Endothelial cell of umbilical vein (primary cell): ENCODE measurements at regions not wholly inside any gene's neighbourhood (a gene's known extent, or its start where the extent isn't known, plus 50 kb on each side); places are given as distances from the start of the nearest gene placed in this dataset.

Source experiments
- BruUV-seq: library from RNA; stranded (reverse); fragments of 400-500 nt; replicated peaks from 2 replicates; lab custom pipeline; 2021; lab: Mats Ljungman, UMichigan
- CTCF ChIA-PET: fragments of 300-600, 350-600 bp; sonication (Branson Sonifier 250); formaldehyde crosslinking; loops from one replicate; lab custom pipeline; 2021; ENCODE audit warnings: antibody characterized with exemption, inconsistent platforms; lab: Charles Lee
- POLR2A ChIA-PET: fragments of 300-600, 350-600 bp; sonication (Branson Sonifier 250); formaldehyde crosslinking; loops from one replicate; lab custom pipeline; 2021; ENCODE audit warnings: antibody characterized with exemption, inconsistent platforms; lab: Charles Lee
- DNase-seq: peaks from one replicate; pipeline ENCODE4 v3.0.0-alpha.2; 2011; ENCODE audit warnings: low read depth, low spot score
- FAIRE-seq: peaks from 2 replicates; lab custom pipeline; 2011; peaks lifted over from hg19 to GRCh38; lab: Jason Lieb, UNC
- H2AFZ ChIP-seq: 2 replicates; pipeline ENCODE4 v1.6.0; 2012; ENCODE audit warnings: low read depth, low read length, control low read depth, inconsistent platforms
- H3K27ac ChIP-seq: 2 replicates; pipeline ENCODE4 v1.5.1; 2011; ENCODE audit warnings: low read depth, mild to moderate bottlenecking, control low read depth, low read length, moderate library complexity; ENCODE audit not compliant: insufficient read depth
- H3K27me3 ChIP-seq, 2 experiments: 2 replicates each; pipeline versions ENCODE4 v1.6.0 to v1.6.1; 2011; ENCODE audit warnings: low read length in 2 of 2, mixed read lengths in 1 of 2; ENCODE audit not compliant: control insufficient read depth in 2 of 2, insufficient read depth in 2 of 2
- H3K36me3 ChIP-seq, 2 experiments: 2 replicates in 1 of 2; 3 replicates in 1 of 2; pipeline ENCODE4 v1.5.1; 2011; ENCODE audit warnings: low read length in 2 of 2, mild to moderate bottlenecking in 1 of 2, moderate library complexity in 1 of 2; ENCODE audit not compliant: control insufficient read depth in 2 of 2, insufficient read depth in 2 of 2; ENCODE audit errors: extremely low read depth in 1 of 2
- H3K4me1 ChIP-seq: 3 replicates; pipeline ENCODE4 v1.5.1; 2011; ENCODE audit warnings: mild to moderate bottlenecking, low read length; ENCODE audit not compliant: control insufficient read depth, insufficient read depth; ENCODE audit errors: extremely low read depth
- H3K4me2 ChIP-seq: 2 replicates; pipeline ENCODE4 v1.6.1; 2011; ENCODE audit warnings: low read length, control low read depth, mixed read lengths; ENCODE audit not compliant: insufficient read depth
- H3K4me3 ChIP-seq, 3 experiments: fragments of 200-600 bp in 1 of 3; sonication (generic), shearing (Covaris generic) in 1 of 3; replicated peaks in 1 of 3; 2 replicates each; pipeline ENCODE4 v1.5.1; 2011 to 2016; ENCODE audit warnings: control low read depth in 3 of 3, low read length in 3 of 3, mild to moderate bottlenecking in 2 of 3, inconsistent platforms in 1 of 3, low read depth in 1 of 3, moderate library complexity in 1 of 3; ENCODE audit not compliant: insufficient read depth in 1 of 3
- H3K79me2 ChIP-seq: 2 replicates; pipeline ENCODE4 v1.6.0; 2012; ENCODE audit warnings: low read length, inconsistent platforms; ENCODE audit not compliant: control insufficient read depth, insufficient read depth
- H3K9ac ChIP-seq: replicated peaks from 2 replicates; pipeline ENCODE3; 2011; ENCODE audit warnings: low read length, control low read depth; ENCODE audit not compliant: insufficient read depth; ENCODE audit errors: extremely low read depth
- H3K9me1 ChIP-seq: replicated peaks from 3 replicates; pipeline ENCODE4 v1.6.0; 2011; ENCODE audit warnings: mild to moderate bottlenecking, low read length; ENCODE audit not compliant: control insufficient read depth, insufficient read depth; ENCODE audit errors: extremely low read depth
- H3K9me3 ChIP-seq: replicated peaks from 2 replicates; pipeline ENCODE4 v1.5.1; 2012; ENCODE audit warnings: low read length, inconsistent platforms; ENCODE audit not compliant: control insufficient read depth, insufficient read depth
- H4K20me1 ChIP-seq: replicated peaks from 2 replicates; pipeline ENCODE3; 2011; ENCODE audit warnings: mild to moderate bottlenecking, low read length; ENCODE audit not compliant: control insufficient read depth, insufficient read depth; ENCODE audit errors: extremely low read depth
- FOS ChIP-seq: IDR thresholded peaks from 2 replicates; pipeline ENCODE4 v1.6.1; 2011; ENCODE audit warnings: mild to moderate bottlenecking, low read length, moderate library complexity, borderline replicate concordance; ENCODE audit not compliant: insufficient read depth
- GATA2 ChIP-seq: IDR thresholded peaks from 2 replicates; pipeline ENCODE4 v1.7.0; 2011; ENCODE audit warnings: low read depth, mild to moderate bottlenecking, moderate library complexity, mixed read lengths, low read length; ENCODE audit not compliant: insufficient read length, insufficient read depth
- MAX ChIP-seq: IDR thresholded peaks from 2 replicates; pipeline ENCODE4 v1.6.1; 2011; ENCODE audit not compliant: insufficient read depth, insufficient read length
- MYC ChIP-seq: IDR thresholded peaks from one replicate; pipeline ENCODE4 v1.6.1; 2011; ENCODE audit warnings: mild to moderate bottlenecking, low read depth, low read length
- POLR2A ChIP-seq: IDR thresholded peaks from 2 replicates; pipeline ENCODE4 v1.6.1; 2012; ENCODE audit warnings: low read depth, mild to moderate bottlenecking, control low read depth, low read length
- dilution Hi-C: fragments of 300-500 bp; cut with MboI; formaldehyde crosslinking; loops from one replicate; pipeline ENCODE4 v1.15.0; 2019; ENCODE audit warnings: low sequenced_read_pairs; ENCODE audit not compliant: extremely low pct_ligation_motif_present
- intact Hi-C: fragments of 100-400 bp; cut with micrococcal nuclease; formaldehyde crosslinking; loops from one replicate; pipeline ENCODE4 v1.10.0; 2022

GRCh38 chr6:168227840-168228239 is 91.7 kb downstream of the DACT2 start:
- no peak for DNase-seq
- CTCF ChIA-PET = no interaction called here

GRCh38 chr6:168226902-168227318 is 92.7 kb downstream of the DACT2 start:
- Histone ChIP-seq H3K27me3 (no peaks in the 10 kb centered on the region), H3K4me1 (no peaks in the 10 kb centered on the region), H4K20me1 (no peaks in the 10 kb centered on the region), H3K9me3 (no peaks in the 10 kb centered on the region), H2AFZ (no peak overlapping the region), H3K27ac (no peak overlapping the region), H3K9me1 (no peaks in the 10 kb centered on the region), H3K79me2 (no peaks in the 10 kb centered on the region), H3K36me3 (no peaks in the 10 kb centered on the region), H3K4me2 (no peak overlapping the region), H3K9ac (no peak overlapping the region), H3K4me3 (no peak overlapping the region)
- no TSS peak for BruUV-seq
- DNase-seq (no peak), FAIRE-seq (no peak)
- TF ChIP-seq MAX (no peak), MYC (no peak), FOS (no peak)
- dilution Hi-C loops = no loop called here
- ChIA-PET POLR2A (no interaction called here), CTCF (no interaction called here)
- intact Hi-C loops = no loop called here

More at GRCh38 chr6:168227840-168228239, 91.7 kb downstream of the DACT2 start:
- H3K27me3 ChIP-seq = no peaks in the 10 kb centered on the region
- no peak overlapping the region for H3K4me3 ChIP-seq
- H3K9me3 ChIP-seq = no peaks in the 10 kb centered on the region
- no peak for TF ChIP-seq POLR2A
- no peak for TF ChIP-seq MAX
- no peak for TF ChIP-seq GATA2
- H3K79me2 ChIP-seq = no peaks in the 10 kb centered on the region
- H2AFZ ChIP-seq = no peak overlapping the region
- intact Hi-C loops (no loop called here), dilution Hi-C loops (no loop called here)
- no peaks in the 10 kb centered on the region for H3K36me3 ChIP-seq
- H3K27ac ChIP-seq = no peak overlapping the region
- no peaks in the 10 kb centered on the region for H3K9me1 ChIP-seq
- H4K20me1 ChIP-seq = no peaks in the 10 kb centered on the region
- BruUV-seq = no TSS peak
- H3K4me2 ChIP-seq = no peak overlapping the region
- H3K4me1 ChIP-seq = no peaks in the 10 kb centered on the region
- POLR2A ChIA-PET = no interaction called here
- H3K9ac ChIP-seq = no peak overlapping the region
- FAIRE-seq = no peak
